ENCODE measurements at regions not wholly inside any gene's neighbourhood (a gene's known extent, or its start where the extent isn't known, plus 50 kb on each side); places are given as distances from the start of the nearest gene placed in this dataset.
"Not testable (repeated sequence)": the region's sequence is repeated elsewhere in the genome, so short reads cannot be mapped to it uniquely, and the experiment has no call there.

DNA sequence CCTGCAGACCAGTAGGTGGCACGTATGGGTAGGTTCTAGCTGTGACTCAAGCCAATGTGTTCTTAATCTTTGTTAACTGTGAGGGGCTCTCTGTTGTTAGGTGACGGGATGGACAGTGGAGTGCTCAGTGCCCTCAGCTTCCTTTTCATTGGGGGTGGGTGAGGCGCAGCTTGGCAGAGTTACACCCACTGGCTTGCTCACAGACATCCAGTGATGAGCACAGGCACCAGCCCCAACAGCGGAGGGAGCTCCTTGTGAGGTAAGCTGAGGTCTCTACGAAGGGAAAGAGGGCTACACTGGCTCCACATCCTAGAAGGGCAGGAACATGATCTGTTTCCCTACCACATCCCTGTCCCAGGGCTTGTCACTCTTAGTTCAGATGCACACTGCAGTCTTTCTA lies 871.3 kb downstream of the LRRIQ3 start:
- Histone ChIP-seq H4K5ac (ENCODE audit: low read length) (no peak overlapping the region), H3K4ac (ENCODE audit: low read depth, low read length) (no peak overlapping the region), H3K56ac (ENCODE audit: low read length) (no peak overlapping the region), H3K4me1 (ENCODE audit: control insufficient read depth, low read depth, low read length) (no peaks in the 10 kb centered on the region), H3K4me2 (ENCODE audit: low read length) (no peak overlapping the region), H3K18ac (ENCODE audit: low read length) (no peak overlapping the region), H2BK120ac (ENCODE audit: low read depth, low read length) (no peak overlapping the region), H2BK15ac (replicated peaks; ENCODE audit: low read depth) (no peak overlapping the region), H3K27ac (ENCODE audit: low read depth, low read length) (no peak overlapping the region), H2AK5ac (ENCODE audit: low read length) (no peak overlapping the region), H2BK5ac (ENCODE audit: low read length) (no peak overlapping the region), H4K8ac (ENCODE audit: low read depth, low read length) (no peak overlapping the region), H3K4me3 (ENCODE audit: low read length) (no peak overlapping the region), H3K23ac (ENCODE audit: low read length) (no peak overlapping the region), H3K27me3 (ENCODE audit: insufficient read depth, low read length, poor library complexity) (no peaks in the 10 kb centered on the region), H3K79me2 (ENCODE audit: control insufficient read depth, insufficient read depth, low read length) (no peaks in the 10 kb centered on the region), H3K36me3 (ENCODE audit: control insufficient read depth, insufficient read depth, low read length) (no peaks in the 10 kb centered on the region), H3K9ac (ENCODE audit: low read length) (no peak overlapping the region), H3K79me1 (ENCODE audit: low read length) (no peaks in the 10 kb centered on the region)
- WGBS (ENCODE audit: extremely low coverage, insufficient coverage, low lambda C conversion rate), result no CpG with 5 or more reads among the region's 5 CpGs
- no peak for DNase-seq

- no peaks in the 10 kb centered on the region for H3K79me1 ChIP-seq (ENCODE audit: low read length)
- H4K8ac ChIP-seq (ENCODE audit: low read depth, low read length), result no peak overlapping the region
- no peaks in the 10 kb centered on the region for H3K27me3 ChIP-seq (ENCODE audit: insufficient read depth, low read length, poor library complexity)
- H2BK15ac ChIP-seq (replicated peaks; ENCODE audit: low read depth), result no peak overlapping the region
- H3K9ac ChIP-seq (ENCODE audit: low read length), result no peak overlapping the region
- no peak overlapping the region for H3K23ac ChIP-seq (ENCODE audit: low read length)
- no peak overlapping the region for H2AK5ac ChIP-seq (ENCODE audit: low read length)
- no peak overlapping the region for H4K5ac ChIP-seq (ENCODE audit: low read length)
- H3K18ac ChIP-seq (ENCODE audit: low read length), result no peak overlapping the region
- no CpG with 5 or more reads among the region's 4 CpGs for WGBS (ENCODE audit: extremely low coverage, insufficient coverage, low lambda C conversion rate)
- no peak overlapping the region for H3K4me2 ChIP-seq (ENCODE audit: low read length)
- no peak overlapping the region for H3K56ac ChIP-seq (ENCODE audit: low read length)
- no peaks in the 10 kb centered on the region for H3K4me1 ChIP-seq (ENCODE audit: control insufficient read depth, low read depth, low read length)
- H2BK5ac ChIP-seq (ENCODE audit: low read length), result no peak overlapping the region
- no peaks in the 10 kb centered on the region for H3K79me2 ChIP-seq (ENCODE audit: control insufficient read depth, insufficient read depth, low read length)
- no peak overlapping the region for H3K4me3 ChIP-seq (ENCODE audit: low read length)
- H3K36me3 ChIP-seq (ENCODE audit: control insufficient read depth, insufficient read depth, low read length), result no peaks in the 10 kb centered on the region
- no peak overlapping the region for H2BK120ac ChIP-seq (ENCODE audit: low read depth, low read length)
- H3K4ac ChIP-seq (ENCODE audit: low read depth, low read length), result no peak overlapping the region
- peak; percentile 36 for DNase-seq
- no peak overlapping the region for H3K27ac ChIP-seq (ENCODE audit: low read depth, low read length)
Measured at GRCh38 chr1:73310797-73311381, 887.1 kb downstream of the LRRIQ3 start.

DNA sequence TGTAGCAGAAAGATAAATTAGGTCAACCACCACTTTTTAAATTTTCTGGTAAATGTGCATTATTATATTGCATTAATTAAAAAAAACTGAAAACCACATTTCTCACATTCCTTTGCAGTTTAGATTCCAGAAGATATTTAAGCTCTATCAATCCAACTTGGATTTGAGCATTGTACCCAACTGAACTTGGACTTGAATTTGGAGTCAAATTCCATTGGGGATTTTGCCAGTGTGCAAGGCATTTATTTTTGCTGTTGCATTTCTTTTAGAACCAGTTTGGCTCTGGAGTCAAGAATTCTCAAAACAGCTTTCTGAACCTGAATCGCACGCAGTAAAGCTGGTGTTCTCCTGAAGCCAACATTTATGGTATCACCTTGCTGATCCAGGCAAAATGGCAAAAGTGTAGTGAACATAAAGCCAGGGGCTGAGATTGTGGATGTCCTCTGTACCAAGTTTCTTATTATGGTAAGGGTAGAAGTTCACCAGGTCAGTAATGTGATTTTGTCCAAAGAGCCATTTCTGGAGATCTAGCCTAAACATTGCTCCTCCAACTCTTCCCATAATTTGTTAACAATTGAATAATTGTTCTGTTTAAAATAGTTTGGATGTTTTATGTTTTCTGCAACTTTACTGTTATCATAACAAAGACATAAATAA lies 890.9 kb downstream of the LRRIQ3 start:
- Histone ChIP-seq H4K8ac (ENCODE audit: low read depth, low read length) (no peak overlapping the region), H3K27me3 (ENCODE audit: insufficient read depth, low read length, poor library complexity) (no peaks in the 10 kb centered on the region), H3K4me2 (ENCODE audit: low read length) (no peak overlapping the region), H2AK5ac (ENCODE audit: low read length) (no peak overlapping the region), H3K27ac (ENCODE audit: low read depth, low read length) (no peak overlapping the region), H3K23ac (ENCODE audit: low read length) (no peak overlapping the region), H3K9ac (ENCODE audit: low read length) (no peak overlapping the region), H3K18ac (ENCODE audit: low read length) (no peak overlapping the region), H3K36me3 (ENCODE audit: control insufficient read depth, insufficient read depth, low read length) (no peaks in the 10 kb centered on the region), H3K4ac (ENCODE audit: low read depth, low read length) (no peak overlapping the region), H2BK15ac (replicated peaks; ENCODE audit: low read depth) (no peak overlapping the region), H2BK120ac (ENCODE audit: low read depth, low read length) (no peak overlapping the region), H3K4me1 (ENCODE audit: control insufficient read depth, low read depth, low read length) (no peaks in the 10 kb centered on the region), H3K4me3 (ENCODE audit: low read length) (no peak overlapping the region), H3K79me1 (ENCODE audit: low read length) (no peaks in the 10 kb centered on the region), H3K56ac (ENCODE audit: low read length) (no peak overlapping the region), H4K5ac (ENCODE audit: low read length) (no peak overlapping the region), H3K79me2 (ENCODE audit: control insufficient read depth, insufficient read depth, low read length) (no peaks in the 10 kb centered on the region), H2BK5ac (ENCODE audit: low read length) (no peak overlapping the region)
- no CpG with 5 or more reads among the region's 2 CpGs for WGBS (ENCODE audit: extremely low coverage, insufficient coverage, low lambda C conversion rate)
- no peak for DNase-seq

GRCh38 chr1:73273886-73274285 lies 924.1 kb downstream of the LRRIQ3 start:
- H3K27ac ChIP-seq (ENCODE audit: low read depth, low read length), result no peak overlapping the region
- DNase-seq, result no peak
- H3K9ac ChIP-seq (ENCODE audit: low read length), result no peak overlapping the region

GRCh38 chr1:73245196-73245595 lies 952.8 kb downstream of the LRRIQ3 start:
- not testable (repeated sequence) for H3K27ac ChIP-seq (ENCODE audit: low read depth, low read length); H2AK5ac ChIP-seq (ENCODE audit: low read length); H2BK15ac ChIP-seq (replicated peaks; ENCODE audit: low read depth); H3K18ac ChIP-seq (ENCODE audit: low read length); H3K56ac ChIP-seq (ENCODE audit: low read length); H3K23ac ChIP-seq (ENCODE audit: low read length); H2BK120ac ChIP-seq (ENCODE audit: low read depth, low read length); H3K79me2 ChIP-seq (ENCODE audit: control insufficient read depth, insufficient read depth, low read length); H3K4me1 ChIP-seq (ENCODE audit: control insufficient read depth, low read depth, low read length); H3K9ac ChIP-seq (ENCODE audit: low read length); DNase-seq; H4K5ac ChIP-seq (ENCODE audit: low read length); H3K27me3 ChIP-seq (ENCODE audit: insufficient read depth, low read length, poor library complexity); H3K4ac ChIP-seq (ENCODE audit: low read depth, low read length); H4K8ac ChIP-seq (ENCODE audit: low read depth, low read length); H3K36me3 ChIP-seq (ENCODE audit: control insufficient read depth, insufficient read depth, low read length); H3K4me2 ChIP-seq (ENCODE audit: low read length); H2BK5ac ChIP-seq (ENCODE audit: low read length); H3K79me1 ChIP-seq (ENCODE audit: low read length); H3K4me3 ChIP-seq (ENCODE audit: low read length)

More at GRCh38 chr1:73273886-73274285, 924.1 kb downstream of the LRRIQ3 start:
- Histone ChIP-seq H3K4me2 (ENCODE audit: low read length) (no peak overlapping the region), H2BK120ac (ENCODE audit: low read depth, low read length) (no peak overlapping the region), H3K23ac (ENCODE audit: low read length) (no peak overlapping the region), H3K4me3 (ENCODE audit: low read length) (no peak overlapping the region), H4K8ac (ENCODE audit: low read depth, low read length) (no peak overlapping the region), H3K18ac (ENCODE audit: low read length) (no peak overlapping the region), H3K36me3 (ENCODE audit: control insufficient read depth, insufficient read depth, low read length) (no peaks in the 10 kb centered on the region), H2BK15ac (replicated peaks; ENCODE audit: low read depth) (no peak overlapping the region), H2BK5ac (ENCODE audit: low read length) (no peak overlapping the region), H3K56ac (ENCODE audit: low read length) (no peak overlapping the region), H4K5ac (ENCODE audit: low read length) (no peak overlapping the region), H3K27me3 (ENCODE audit: insufficient read depth, low read length, poor library complexity) (no peaks in the 10 kb centered on the region), H3K79me2 (ENCODE audit: control insufficient read depth, insufficient read depth, low read length) (no peaks in the 10 kb centered on the region), H3K79me1 (ENCODE audit: low read length) (no peaks in the 10 kb centered on the region), H3K4me1 (ENCODE audit: control insufficient read depth, low read depth, low read length) (no peaks in the 10 kb centered on the region), H2AK5ac (ENCODE audit: low read length) (no peak overlapping the region), H3K4ac (ENCODE audit: low read depth, low read length) (no peak overlapping the region)
- no CpG with 5 or more reads among the region's 2 CpGs for WGBS (ENCODE audit: extremely low coverage, insufficient coverage, low lambda C conversion rate)

- Histone ChIP-seq H3K4me1 (ENCODE audit: control insufficient read depth, low read depth, low read length) (no peaks in the 10 kb centered on the region), H3K79me1 (ENCODE audit: low read length) (no peaks in the 10 kb centered on the region), H3K27me3 (ENCODE audit: insufficient read depth, low read length, poor library complexity) (no peaks in the 10 kb centered on the region), H2BK120ac (ENCODE audit: low read depth, low read length) (no peak overlapping the region), H3K27ac (ENCODE audit: low read depth, low read length) (no peak overlapping the region), H3K36me3 (ENCODE audit: control insufficient read depth, insufficient read depth, low read length) (no peaks in the 10 kb centered on the region), H3K4me2 (ENCODE audit: low read length) (no peak overlapping the region), H3K18ac (ENCODE audit: low read length) (no peak overlapping the region), H2BK15ac (replicated peaks; ENCODE audit: low read depth) (no peak overlapping the region), H3K56ac (ENCODE audit: low read length) (no peak overlapping the region), H3K79me2 (ENCODE audit: control insufficient read depth, insufficient read depth, low read length) (no peaks in the 10 kb centered on the region), H3K4me3 (ENCODE audit: low read length) (no peak overlapping the region), H3K4ac (ENCODE audit: low read depth, low read length) (no peak overlapping the region), H2BK5ac (ENCODE audit: low read length) (no peak overlapping the region), H4K8ac (ENCODE audit: low read depth, low read length) (no peak overlapping the region), H2AK5ac (ENCODE audit: low read length) (no peak overlapping the region), H3K23ac (ENCODE audit: low read length) (no peak overlapping the region), H3K9ac (ENCODE audit: low read length) (no peak overlapping the region), H4K5ac (ENCODE audit: low read length) (no peak overlapping the region)
- WGBS (ENCODE audit: extremely low coverage, insufficient coverage, low lambda C conversion rate), result 100% methylated on average over 1 of the region's 2 CpGs
- DNase-seq, result peak; percentile 7
Measured at GRCh38 chr1:73218995-73219546, 936.7 kb upstream of the NEGR1 start.

Measured in mesendoderm (in vitro differentiated cells).